GM13976 (cell line): ENCODE measurements at regions not wholly inside any gene's neighbourhood (a gene's known extent, or its start where the extent isn't known, plus 50 kb on each side); places are given as distances from the start of the nearest gene placed in this dataset.

Experiments used
- DNase-seq: peaks from one replicate; pipeline ENCODE4 v3.0.0; 2012; ENCODE audit warnings: low spot score
- CTCF ChIP-seq: IDR thresholded peaks from 2 replicates; pipeline ENCODE4 v1.5.1; 2012; ENCODE audit warnings: borderline replicate concordance, mild to moderate bottlenecking; ENCODE audit not compliant: insufficient read depth; ENCODE audit errors: extremely low read depth, missing control alignments, control extremely low read depth
- in situ Hi-C: fragments of 300-500 bp; cut with MboI; formaldehyde crosslinking; loops from one replicate; pipeline ENCODE4 v1.12.0; 2022; ENCODE audit warnings: low sequenced_read_pairs, mixed read lengths, inconsistent platforms; ENCODE audit not compliant: unreplicated experiment

- TF ChIP-seq CTCF: no peak
- in situ Hi-C loops: no loop called here
- DNase-seq: no peak
Measured at GRCh38 chr15:38665586-38666305, 101.1 kb upstream of the RASGRP1 start.

- TF ChIP-seq CTCF: no peak
- in situ Hi-C loops: no loop called here
- no peak for DNase-seq
Measured at GRCh38 chr15:38666865-38667510, 102.4 kb upstream of the RASGRP1 start.

DNA sequence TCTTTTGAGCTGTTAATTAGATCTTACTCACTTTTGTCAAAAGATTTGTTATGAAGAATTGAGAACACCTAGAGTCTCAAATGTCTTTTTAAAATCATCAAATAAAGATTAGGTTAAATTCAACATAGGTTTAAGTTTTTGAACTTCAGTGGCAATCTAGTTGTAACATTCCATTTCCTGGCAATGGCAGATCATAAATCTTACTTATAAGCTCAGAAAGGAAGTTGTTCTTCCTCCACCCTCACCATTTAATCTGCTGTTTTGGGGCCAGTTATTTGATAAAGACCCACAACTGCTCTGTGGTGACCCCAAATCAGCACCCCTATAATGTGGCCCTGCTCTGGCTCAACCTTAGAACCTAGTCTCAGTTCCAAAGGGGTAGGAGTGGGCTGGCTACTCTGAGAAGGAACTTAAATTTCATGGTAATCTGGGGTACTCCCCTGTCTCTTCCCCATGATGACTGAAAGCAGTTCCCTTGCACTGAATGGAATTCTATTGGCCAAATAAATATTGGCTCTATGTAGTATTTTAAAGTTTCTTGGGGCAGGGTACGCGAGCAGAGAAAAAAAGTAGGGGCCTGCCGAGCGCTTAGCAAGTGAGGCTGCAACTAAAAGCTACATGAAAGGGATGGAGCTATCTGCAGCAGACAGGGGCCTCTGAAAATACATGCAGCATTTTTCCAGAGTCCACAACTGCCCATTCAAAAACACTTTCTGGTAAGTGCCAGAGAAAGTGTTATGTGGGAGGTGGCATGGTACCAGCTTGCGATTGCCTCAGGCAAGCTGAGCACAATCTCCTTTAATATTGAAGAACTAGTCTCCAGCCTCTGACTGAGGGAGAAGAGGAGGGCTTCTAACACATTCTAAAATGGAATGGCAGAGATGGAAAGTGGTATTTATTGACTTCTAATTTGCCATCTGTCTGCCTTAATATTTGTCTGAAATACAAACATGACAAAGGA, 103.6 kb upstream of the RASGRP1 start:
- no peak for TF ChIP-seq CTCF
- in situ Hi-C loops: no loop called here
- DNase-seq: no peak

DNA sequence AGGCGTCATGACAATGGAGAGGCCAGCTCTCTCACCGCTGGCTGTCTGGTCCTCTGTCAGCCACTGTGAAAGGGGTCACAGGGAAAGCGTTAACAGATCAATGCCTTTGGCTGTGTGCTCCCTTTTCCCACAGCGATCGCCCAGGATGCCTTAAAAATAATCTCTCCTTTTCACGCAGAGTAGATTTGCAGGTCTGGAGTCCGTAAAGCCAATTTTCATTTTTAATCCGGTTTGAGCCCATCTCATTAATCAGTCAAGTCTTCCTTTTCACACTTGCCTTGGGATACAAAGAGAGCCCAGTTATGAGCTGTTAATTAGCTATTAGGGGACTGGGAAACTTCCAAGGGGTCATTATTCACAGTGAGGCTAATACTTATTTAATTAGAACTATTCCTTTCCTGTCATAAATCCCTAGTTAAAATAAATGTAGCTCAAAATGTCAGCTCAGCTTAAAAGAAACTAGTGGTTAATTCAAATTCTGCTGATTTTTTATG, 104.3 kb upstream of the RASGRP1 start:
- in situ Hi-C loops: no loop called here
- no peak for DNase-seq
- TF ChIP-seq CTCF: no peak

- no peak for DNase-seq
- in situ Hi-C loops: no loop called here
- TF ChIP-seq CTCF: no peak
Measured at GRCh38 chr15:38670128-38671005, 105.8 kb upstream of the RASGRP1 start.
